ENCODE measurements at regions not wholly inside any gene's neighbourhood (a gene's known extent, or its start where the extent isn't known, plus 50 kb on each side); places are given as distances from the start of the nearest gene placed in this dataset.

GRCh38 chr9:29802454-29802853 lies 2229.2 kb upstream of the C9orf72 start:
- H3K36me3 ChIP-seq (replicated peaks; ENCODE audit: control insufficient read depth, insufficient read depth, low read length) = no peaks in the 10 kb centered on the region
- H3K4me3 ChIP-seq (ENCODE audit: insufficient read depth, low read depth, low read length) = no peak overlapping the region
- DNase-seq = no peak
- no peaks in the 10 kb centered on the region for H3K27me3 ChIP-seq (ENCODE audit: control insufficient read depth, insufficient read depth, low read length)

- H3K4me3 ChIP-seq (ENCODE audit: insufficient read depth, low read depth, low read length) = no peak overlapping the region
- no peaks in the 10 kb centered on the region for H3K36me3 ChIP-seq (replicated peaks; ENCODE audit: control insufficient read depth, insufficient read depth, low read length)
- no peak for DNase-seq
- no peaks in the 10 kb centered on the region for H3K27me3 ChIP-seq (ENCODE audit: control insufficient read depth, insufficient read depth, low read length)
Measured at GRCh38 chr9:29806937-29807618, 2233.8 kb upstream of the C9orf72 start.

GRCh38 chr9:29816954-29817703 lies 2243.8 kb upstream of the C9orf72 start:
- no peak for DNase-seq
- no peak overlapping the region for H3K4me3 ChIP-seq (ENCODE audit: insufficient read depth, low read depth, low read length)
- H3K27me3 ChIP-seq (ENCODE audit: control insufficient read depth, insufficient read depth, low read length) = no peaks in the 10 kb centered on the region
- H3K36me3 ChIP-seq (replicated peaks; ENCODE audit: control insufficient read depth, insufficient read depth, low read length) = no peaks in the 10 kb centered on the region

GRCh38 chr9:29822458-29822857 lies 2249.2 kb upstream of the C9orf72 start:
- no peaks in the 10 kb centered on the region for H3K36me3 ChIP-seq (replicated peaks; ENCODE audit: control insufficient read depth, insufficient read depth, low read length)
- no peak for DNase-seq
- H3K4me3 ChIP-seq (ENCODE audit: insufficient read depth, low read depth, low read length) = no peak overlapping the region
- H3K27me3 ChIP-seq (ENCODE audit: control insufficient read depth, insufficient read depth, low read length) = no peaks in the 10 kb centered on the region

- peak; percentile 3 for DNase-seq
- no peaks in the 10 kb centered on the region for H3K36me3 ChIP-seq (replicated peaks; ENCODE audit: control insufficient read depth, insufficient read depth, low read length)
Measured at GRCh38 chr9:29826421-29826820, 2253.1 kb upstream of the C9orf72 start.

GRCh38 chr9:29830821-29831220 lies 2257.5 kb upstream of the C9orf72 start:
- Histone ChIP-seq H3K27me3 (ENCODE audit: control insufficient read depth, insufficient read depth, low read length) (no peaks in the 10 kb centered on the region), H3K36me3 (replicated peaks; ENCODE audit: control insufficient read depth, insufficient read depth, low read length) (no peaks in the 10 kb centered on the region), H3K4me3 (ENCODE audit: insufficient read depth, low read depth, low read length) (no peak overlapping the region)
- peak; percentile 27 for DNase-seq

More at GRCh38 chr9:29826421-29826820, 2253.1 kb upstream of the C9orf72 start:
- Histone ChIP-seq H3K4me3 (ENCODE audit: insufficient read depth, low read depth, low read length) (no peak overlapping the region), H3K27me3 (ENCODE audit: control insufficient read depth, insufficient read depth, low read length) (no peaks in the 10 kb centered on the region)

GRCh38 chr9:29838491-29839020 lies 2265.3 kb upstream of the C9orf72 start:
- Histone ChIP-seq H3K36me3 (replicated peaks; ENCODE audit: control insufficient read depth, insufficient read depth, low read length) (no peaks in the 10 kb centered on the region), H3K27me3 (ENCODE audit: control insufficient read depth, insufficient read depth, low read length) (no peaks in the 10 kb centered on the region), H3K4me3 (ENCODE audit: insufficient read depth, low read depth, low read length) (no peak overlapping the region)
- no peak for DNase-seq

GRCh38 chr9:29844251-29844650 lies 2271.0 kb upstream of the C9orf72 start:
- no peak overlapping the region for H3K4me3 ChIP-seq (ENCODE audit: insufficient read depth, low read depth, low read length)
- no peaks in the 10 kb centered on the region for H3K36me3 ChIP-seq (replicated peaks; ENCODE audit: control insufficient read depth, insufficient read depth, low read length)
- no peak for DNase-seq
- H3K27me3 ChIP-seq (ENCODE audit: control insufficient read depth, insufficient read depth, low read length) = no peaks in the 10 kb centered on the region

GRCh38 chr9:29850664-29851063 lies 2277.4 kb upstream of the C9orf72 start:
- no peaks in the 10 kb centered on the region for H3K36me3 ChIP-seq (replicated peaks; ENCODE audit: control insufficient read depth, insufficient read depth, low read length)
- no peak for DNase-seq
- no peak overlapping the region for H3K4me3 ChIP-seq (ENCODE audit: insufficient read depth, low read depth, low read length)
- H3K27me3 ChIP-seq (ENCODE audit: control insufficient read depth, insufficient read depth, low read length) = no peaks in the 10 kb centered on the region

- DNase-seq = no peak
- H3K4me3 ChIP-seq (ENCODE audit: insufficient read depth, low read depth, low read length) = no peak overlapping the region
Measured at GRCh38 chr9:29861803-29862202, 2288.5 kb upstream of the C9orf72 start.

GRCh38 chr9:29865764-29866313 lies 2292.6 kb upstream of the C9orf72 start:
- H3K4me3 ChIP-seq (ENCODE audit: insufficient read depth, low read depth, low read length) = no peak overlapping the region
- no peak for DNase-seq
- H3K36me3 ChIP-seq (replicated peaks; ENCODE audit: control insufficient read depth, insufficient read depth, low read length) = no peaks in the 10 kb centered on the region
- H3K27me3 ChIP-seq (ENCODE audit: control insufficient read depth, insufficient read depth, low read length) = no peaks in the 10 kb centered on the region

More at GRCh38 chr9:29861803-29862202, 2288.5 kb upstream of the C9orf72 start:
- Histone ChIP-seq H3K36me3 (replicated peaks; ENCODE audit: control insufficient read depth, insufficient read depth, low read length) (no peaks in the 10 kb centered on the region), H3K27me3 (ENCODE audit: control insufficient read depth, insufficient read depth, low read length) (no peaks in the 10 kb centered on the region)

GRCh38 chr9:29866556-29866955 lies 2293.3 kb upstream of the C9orf72 start:
- Histone ChIP-seq H3K36me3 (replicated peaks; ENCODE audit: control insufficient read depth, insufficient read depth, low read length) (no peaks in the 10 kb centered on the region), H3K27me3 (ENCODE audit: control insufficient read depth, insufficient read depth, low read length) (no peaks in the 10 kb centered on the region), H3K4me3 (ENCODE audit: insufficient read depth, low read depth, low read length) (no peak overlapping the region)
- no peak for DNase-seq

GRCh38 chr9:29873579-29873978 lies 2300.3 kb upstream of the C9orf72 start:
- H3K27me3 ChIP-seq (ENCODE audit: control insufficient read depth, insufficient read depth, low read length) = no peaks in the 10 kb centered on the region
- no peak for DNase-seq
- no peaks in the 10 kb centered on the region for H3K36me3 ChIP-seq (replicated peaks; ENCODE audit: control insufficient read depth, insufficient read depth, low read length)
- H3K4me3 ChIP-seq (ENCODE audit: insufficient read depth, low read depth, low read length) = no peak overlapping the region

GRCh38 chr9:29875547-29875946 lies 2302.3 kb upstream of the C9orf72 start:
- DNase-seq = no peak
- Histone ChIP-seq H3K4me3 (ENCODE audit: insufficient read depth, low read depth, low read length) (no peak overlapping the region), H3K27me3 (ENCODE audit: control insufficient read depth, insufficient read depth, low read length) (no peaks in the 10 kb centered on the region)

GRCh38 chr9:29882767-29883166 lies 2309.5 kb upstream of the C9orf72 start:
- Histone ChIP-seq H3K4me3 (ENCODE audit: insufficient read depth, low read depth, low read length) (no peak overlapping the region), H3K27me3 (ENCODE audit: control insufficient read depth, insufficient read depth, low read length) (no peaks in the 10 kb centered on the region), H3K36me3 (replicated peaks; ENCODE audit: control insufficient read depth, insufficient read depth, low read length) (no peaks in the 10 kb centered on the region)
- DNase-seq = no peak

More at GRCh38 chr9:29875547-29875946, 2302.3 kb upstream of the C9orf72 start:
- H3K36me3 ChIP-seq (replicated peaks; ENCODE audit: control insufficient read depth, insufficient read depth, low read length) = no peaks in the 10 kb centered on the region
